ENCODE measurements at regions not wholly inside any gene's neighbourhood (a gene's known extent, or its start where the extent isn't known, plus 50 kb on each side); places are given as distances from the start of the nearest gene placed in this dataset.

DNA sequence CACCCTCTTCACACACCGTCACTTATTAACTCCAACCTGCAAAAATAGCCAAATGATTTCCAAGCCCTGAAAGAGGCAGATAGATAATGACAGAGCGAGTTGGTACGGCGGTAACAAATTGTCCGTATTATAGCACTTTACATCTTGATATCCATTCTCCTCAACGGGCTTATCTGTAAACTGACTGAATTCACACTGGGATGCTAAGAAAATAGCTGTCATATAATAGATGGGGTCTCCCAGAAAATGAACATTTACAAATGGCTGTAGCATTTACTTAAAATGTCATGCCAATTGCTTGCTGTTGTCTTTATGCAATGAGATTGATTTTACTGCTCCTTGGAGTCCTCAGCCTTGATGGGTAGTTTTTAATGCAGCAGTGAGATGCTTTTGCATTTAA lies 225.8 kb upstream of the SDK2 start:
- Histone ChIP-seq H3K4me3 (ENCODE audit: low read depth, low read length) (no peak overlapping the region), H3K9me3 (ENCODE audit: control insufficient read depth, insufficient read depth, low read length) (no peaks in the 10 kb centered on the region), H3K9ac (ENCODE audit: low read depth, low read length) (no peak overlapping the region), H3K36me3 (ENCODE audit: control insufficient read depth, insufficient read depth, low read length) (no peaks in the 10 kb centered on the region), H3K4me1 (ENCODE audit: control insufficient read depth, insufficient read depth, low read length) (no peaks in the 10 kb centered on the region), H3K27ac (ENCODE audit: low read depth, low read length) (no peak overlapping the region), H3K27me3 (ENCODE audit: control insufficient read depth, insufficient read depth, low read length) (no peaks in the 10 kb centered on the region)

DNA sequence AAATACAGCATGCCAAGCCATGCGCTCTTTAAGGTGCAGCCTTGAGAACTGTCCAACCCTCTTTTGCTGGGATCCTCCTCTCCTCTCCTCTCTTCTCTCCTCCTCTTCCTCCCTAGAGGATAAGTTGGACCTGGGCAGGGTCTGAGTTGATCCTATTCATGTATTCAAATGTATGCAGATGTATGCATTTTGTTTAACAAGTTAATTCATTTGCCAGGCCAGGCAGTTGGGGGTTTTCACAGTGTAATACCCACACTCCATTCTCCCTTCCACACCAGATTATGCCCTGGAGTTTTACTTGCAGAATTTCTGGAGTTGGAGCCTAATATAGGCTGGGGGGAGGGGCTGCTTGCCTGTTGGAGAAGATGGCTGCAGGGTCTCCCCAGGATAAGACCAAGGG lies 226.2 kb upstream of the SDK2 start:
- no peaks in the 10 kb centered on the region for H3K27me3 ChIP-seq (ENCODE audit: control insufficient read depth, insufficient read depth, low read length)
- H3K4me1 ChIP-seq (ENCODE audit: control insufficient read depth, insufficient read depth, low read length) = no peaks in the 10 kb centered on the region
- no peaks in the 10 kb centered on the region for H3K36me3 ChIP-seq (ENCODE audit: control insufficient read depth, insufficient read depth, low read length)
- no peaks in the 10 kb centered on the region for H3K9me3 ChIP-seq (ENCODE audit: control insufficient read depth, insufficient read depth, low read length)
- no peak overlapping the region for H3K9ac ChIP-seq (ENCODE audit: low read depth, low read length)
- no peak overlapping the region for H3K4me3 ChIP-seq (ENCODE audit: low read depth, low read length)
- H3K27ac ChIP-seq (ENCODE audit: low read depth, low read length) = no peak overlapping the region

DNA sequence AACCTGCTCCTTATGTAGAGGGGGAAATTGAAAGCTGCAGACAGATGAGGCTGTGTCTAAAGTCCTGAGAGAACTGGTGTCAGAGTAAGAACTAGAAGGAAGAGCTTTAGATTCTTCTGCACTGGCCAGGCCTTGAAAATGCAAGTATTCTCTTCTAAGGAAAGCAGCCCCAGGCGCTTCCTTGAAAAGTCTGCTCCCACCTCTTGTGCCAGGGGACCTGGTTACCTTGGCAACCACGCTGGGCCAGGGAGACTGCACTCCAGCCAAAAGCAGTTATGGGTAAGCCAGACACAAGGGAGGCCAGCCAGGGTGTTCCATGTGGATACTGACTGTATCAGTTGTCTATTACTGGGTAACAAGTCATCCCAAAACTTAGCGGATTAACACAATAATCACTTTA lies 228.6 kb upstream of the SDK2 start:
- Histone ChIP-seq H3K36me3 (ENCODE audit: control insufficient read depth, insufficient read depth, low read length) (no peaks in the 10 kb centered on the region), H3K4me1 (ENCODE audit: control insufficient read depth, insufficient read depth, low read length) (no peaks in the 10 kb centered on the region), H3K9ac (ENCODE audit: low read depth, low read length) (no peak overlapping the region), H3K9me3 (ENCODE audit: control insufficient read depth, insufficient read depth, low read length) (no peaks in the 10 kb centered on the region), H3K27me3 (ENCODE audit: control insufficient read depth, insufficient read depth, low read length) (no peaks in the 10 kb centered on the region), H3K27ac (ENCODE audit: low read depth, low read length) (no peak overlapping the region), H3K4me3 (ENCODE audit: low read depth, low read length) (no peak overlapping the region)

DNA sequence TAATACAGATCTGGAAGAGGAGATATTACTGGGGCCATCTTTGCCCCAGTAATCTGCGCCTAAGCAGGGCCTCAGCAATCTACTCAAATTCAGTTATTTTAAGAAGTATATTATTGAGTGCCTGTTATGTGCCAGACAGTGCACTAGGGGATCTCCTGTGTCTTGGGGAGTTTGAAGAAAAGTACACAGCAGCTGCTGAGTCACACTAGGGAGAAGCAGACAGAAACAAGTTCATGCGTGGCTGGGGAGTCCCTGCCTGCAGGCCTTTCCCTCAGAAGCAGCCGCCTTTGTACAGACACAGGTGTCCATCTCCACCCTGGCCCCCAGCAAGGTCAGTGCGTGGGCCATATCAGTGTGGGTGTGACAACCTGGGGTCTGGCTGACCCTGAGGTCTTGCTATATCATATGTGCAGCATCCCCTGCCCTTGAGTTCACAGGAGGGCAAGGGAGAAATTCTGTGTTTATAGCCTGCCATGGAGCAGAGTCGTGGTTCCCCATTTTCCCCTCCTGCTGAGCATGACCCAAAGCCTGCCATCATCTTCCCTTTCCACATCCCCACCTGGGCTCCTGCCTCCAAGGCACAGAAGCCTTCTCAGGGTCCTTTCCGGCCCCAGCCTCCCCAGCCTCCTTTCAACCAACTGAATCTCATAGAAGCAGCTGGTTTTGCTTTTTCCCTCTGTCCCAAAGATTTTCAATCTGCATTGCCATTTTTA lies 229.9 kb upstream of the SDK2 start:
- no peaks in the 10 kb centered on the region for H3K9me3 ChIP-seq (ENCODE audit: control insufficient read depth, insufficient read depth, low read length)
- no peaks in the 10 kb centered on the region for H3K36me3 ChIP-seq (ENCODE audit: control insufficient read depth, insufficient read depth, low read length)
- H3K4me3 ChIP-seq (ENCODE audit: low read depth, low read length) = no peak overlapping the region
- no peak overlapping the region for H3K9ac ChIP-seq (ENCODE audit: low read depth, low read length)
- H3K27ac ChIP-seq (ENCODE audit: low read depth, low read length) = no peak overlapping the region
- H3K27me3 ChIP-seq (ENCODE audit: control insufficient read depth, insufficient read depth, low read length) = no peaks in the 10 kb centered on the region
- no peaks in the 10 kb centered on the region for H3K4me1 ChIP-seq (ENCODE audit: control insufficient read depth, insufficient read depth, low read length)

DNA sequence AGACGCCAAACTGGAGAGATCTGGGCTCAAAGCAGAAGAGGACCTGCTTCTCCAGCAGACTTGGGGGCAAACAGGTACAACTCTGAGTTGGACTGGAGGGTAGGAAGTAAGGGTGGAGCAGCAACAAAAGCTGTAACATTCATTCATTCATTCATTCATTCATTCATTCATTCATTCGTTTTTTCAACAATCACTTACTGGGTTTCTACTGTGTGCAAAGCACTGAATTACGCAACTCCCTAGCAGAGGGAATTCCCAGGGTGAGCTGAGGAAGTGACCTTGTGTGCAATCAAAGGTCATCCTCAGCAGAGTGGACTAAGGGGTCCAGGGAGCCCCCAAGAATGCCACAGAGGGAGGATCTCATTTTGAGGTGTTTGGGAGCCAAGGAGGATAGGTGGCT lies 231.1 kb upstream of the SDK2 start:
- H3K9ac ChIP-seq (ENCODE audit: low read depth, low read length) = no peak overlapping the region
- H3K4me1 ChIP-seq (ENCODE audit: control insufficient read depth, insufficient read depth, low read length) = no peaks in the 10 kb centered on the region
- no peak overlapping the region for H3K27ac ChIP-seq (ENCODE audit: low read depth, low read length)
- H3K36me3 ChIP-seq (ENCODE audit: control insufficient read depth, insufficient read depth, low read length) = no peaks in the 10 kb centered on the region
- H3K27me3 ChIP-seq (ENCODE audit: control insufficient read depth, insufficient read depth, low read length) = no peaks in the 10 kb centered on the region
- H3K4me3 ChIP-seq (ENCODE audit: low read depth, low read length) = no peak overlapping the region
- H3K9me3 ChIP-seq (ENCODE audit: control insufficient read depth, insufficient read depth, low read length) = no peaks in the 10 kb centered on the region

DNA sequence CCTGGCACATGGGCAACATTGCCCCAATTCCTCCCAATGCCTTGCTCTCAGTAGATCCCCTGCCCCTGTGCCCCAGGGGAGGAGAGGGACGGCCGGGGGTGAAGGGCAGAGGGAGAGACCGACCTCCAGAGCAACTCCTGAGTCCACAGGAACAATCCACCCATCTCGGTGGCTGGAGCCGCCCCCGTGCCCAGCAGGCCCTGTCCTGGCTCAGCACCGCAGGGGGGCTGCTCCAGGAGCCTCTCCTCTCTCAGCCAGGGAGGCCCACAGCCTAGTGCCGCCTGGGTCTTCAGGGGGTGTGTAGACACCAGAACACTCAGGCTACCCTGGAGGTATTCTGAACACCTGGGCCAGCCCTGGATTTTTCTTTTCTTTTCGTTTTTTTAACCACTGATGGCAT lies 233.7 kb upstream of the SDK2 start:
- no peak overlapping the region for H3K27ac ChIP-seq (ENCODE audit: low read depth, low read length)
- no peaks in the 10 kb centered on the region for H3K9me3 ChIP-seq (ENCODE audit: control insufficient read depth, insufficient read depth, low read length)
- H3K4me1 ChIP-seq (ENCODE audit: control insufficient read depth, insufficient read depth, low read length) = no peaks in the 10 kb centered on the region
- no peaks in the 10 kb centered on the region for H3K27me3 ChIP-seq (ENCODE audit: control insufficient read depth, insufficient read depth, low read length)
- H3K4me3 ChIP-seq (ENCODE audit: low read depth, low read length) = no peak overlapping the region
- H3K9ac ChIP-seq (ENCODE audit: low read depth, low read length) = no peak overlapping the region
- H3K36me3 ChIP-seq (ENCODE audit: control insufficient read depth, insufficient read depth, low read length) = no peaks in the 10 kb centered on the region

DNA sequence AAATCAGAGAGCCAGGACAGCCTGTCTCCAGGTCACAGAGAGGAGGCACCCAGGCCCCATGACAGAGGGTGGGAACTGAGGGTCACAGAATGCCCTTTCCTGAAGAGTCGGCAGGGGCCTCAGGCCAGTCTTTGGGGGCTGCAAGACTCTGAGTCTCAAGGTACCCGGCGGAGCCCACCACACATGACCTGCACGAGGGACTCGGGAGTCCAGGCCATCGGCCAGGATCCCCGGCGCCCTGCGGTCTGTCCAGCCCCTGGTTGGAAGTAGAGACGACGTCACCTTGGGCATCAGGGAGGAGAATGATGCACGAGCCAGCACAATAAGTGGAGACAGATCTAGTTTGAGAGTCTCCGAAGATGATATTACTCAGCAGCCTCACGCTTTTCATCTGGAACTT lies 234.7 kb upstream of the SDK2 start:
- no peaks in the 10 kb centered on the region for H3K36me3 ChIP-seq (ENCODE audit: control insufficient read depth, insufficient read depth, low read length)
- H3K27ac ChIP-seq (ENCODE audit: low read depth, low read length) = no peak overlapping the region
- H3K4me1 ChIP-seq (ENCODE audit: control insufficient read depth, insufficient read depth, low read length) = no peaks in the 10 kb centered on the region
- no peak overlapping the region for H3K9ac ChIP-seq (ENCODE audit: low read depth, low read length)
- no peaks in the 10 kb centered on the region for H3K9me3 ChIP-seq (ENCODE audit: control insufficient read depth, insufficient read depth, low read length)
- no peaks in the 10 kb centered on the region for H3K27me3 ChIP-seq (ENCODE audit: control insufficient read depth, insufficient read depth, low read length)
- H3K4me3 ChIP-seq (ENCODE audit: low read depth, low read length) = no peak overlapping the region

DNA sequence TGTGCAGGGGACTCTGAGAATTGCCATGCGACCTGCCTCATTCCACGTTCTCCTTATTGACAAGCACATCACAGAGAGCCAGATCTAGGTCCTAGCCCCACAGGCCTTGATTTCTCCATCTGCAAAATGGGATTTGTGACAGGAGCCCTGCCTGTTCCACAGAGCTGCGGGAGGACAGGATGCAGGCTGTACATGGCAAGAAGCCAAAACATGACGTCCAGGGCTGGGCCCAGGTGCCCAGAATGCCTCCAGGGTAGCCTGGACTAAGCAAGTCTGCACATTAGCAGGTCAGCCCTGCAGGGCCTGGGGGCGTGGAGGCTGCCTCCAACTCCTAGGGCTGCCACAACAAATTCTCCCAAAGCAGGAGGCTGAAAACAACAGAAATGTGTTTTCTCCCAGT lies 235.7 kb upstream of the SDK2 start:
- Histone ChIP-seq H3K27me3 (ENCODE audit: control insufficient read depth, insufficient read depth, low read length) (no peaks in the 10 kb centered on the region), H3K4me3 (ENCODE audit: low read depth, low read length) (no peak overlapping the region), H3K4me1 (ENCODE audit: control insufficient read depth, insufficient read depth, low read length) (no peaks in the 10 kb centered on the region), H3K27ac (ENCODE audit: low read depth, low read length) (no peak overlapping the region), H3K9ac (ENCODE audit: low read depth, low read length) (no peak overlapping the region), H3K9me3 (ENCODE audit: control insufficient read depth, insufficient read depth, low read length) (no peaks in the 10 kb centered on the region), H3K36me3 (ENCODE audit: control insufficient read depth, insufficient read depth, low read length) (no peaks in the 10 kb centered on the region)

DNA sequence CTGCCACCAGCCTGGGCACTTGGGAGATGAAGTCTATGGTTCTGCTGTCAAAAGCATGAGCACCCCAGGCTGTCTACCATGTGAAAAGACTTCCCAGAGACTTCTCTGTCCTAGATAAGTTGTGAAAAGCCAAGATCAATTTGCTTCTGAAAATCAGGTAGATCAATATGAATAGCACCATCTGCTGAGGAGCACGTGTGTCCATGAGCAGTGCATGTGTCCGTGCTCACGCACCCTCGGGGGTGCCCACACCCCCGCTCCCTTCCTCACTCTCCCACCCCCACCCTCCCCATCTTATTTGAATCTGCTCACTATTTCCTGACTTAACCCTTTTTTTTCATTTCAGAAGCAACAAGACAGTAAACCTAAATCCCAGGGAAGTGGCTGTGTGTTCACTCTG lies 238.3 kb upstream of the SDK2 start:
- Histone ChIP-seq H3K9me3 (ENCODE audit: control insufficient read depth, insufficient read depth, low read length) (no peaks in the 10 kb centered on the region), H3K9ac (ENCODE audit: low read depth, low read length) (no peak overlapping the region), H3K27me3 (ENCODE audit: control insufficient read depth, insufficient read depth, low read length) (no peaks in the 10 kb centered on the region), H3K27ac (ENCODE audit: low read depth, low read length) (no peak overlapping the region), H3K4me1 (ENCODE audit: control insufficient read depth, insufficient read depth, low read length) (no peaks in the 10 kb centered on the region), H3K36me3 (ENCODE audit: control insufficient read depth, insufficient read depth, low read length) (no peaks in the 10 kb centered on the region), H3K4me3 (ENCODE audit: low read depth, low read length) (no peak overlapping the region)

DNA sequence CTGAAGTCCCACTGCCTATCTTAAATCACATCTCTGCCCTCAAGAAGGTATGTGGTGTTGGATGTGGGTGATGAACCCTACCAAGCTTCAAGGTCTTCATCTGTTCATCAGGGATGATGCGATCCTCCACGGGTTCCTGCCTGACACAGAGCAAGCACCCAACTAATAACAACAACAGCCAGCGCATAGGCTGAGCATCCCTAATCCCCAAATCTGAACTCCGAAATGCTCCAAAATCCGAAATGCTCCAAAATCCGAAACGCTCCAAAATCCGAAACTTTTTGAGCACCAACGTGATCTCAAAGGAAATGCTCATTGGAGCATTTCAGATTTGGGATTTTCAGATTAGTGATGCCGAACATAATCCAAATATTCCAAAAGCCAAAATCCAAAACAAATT lies 238.9 kb upstream of the SDK2 start:
- Histone ChIP-seq H3K27ac (ENCODE audit: low read depth, low read length) (no peak overlapping the region), H3K36me3 (ENCODE audit: control insufficient read depth, insufficient read depth, low read length) (no peaks in the 10 kb centered on the region), H3K27me3 (ENCODE audit: control insufficient read depth, insufficient read depth, low read length) (no peaks in the 10 kb centered on the region), H3K9ac (ENCODE audit: low read depth, low read length) (no peak overlapping the region), H3K9me3 (ENCODE audit: control insufficient read depth, insufficient read depth, low read length) (no peaks in the 10 kb centered on the region), H3K4me1 (ENCODE audit: control insufficient read depth, insufficient read depth, low read length) (no peaks in the 10 kb centered on the region), H3K4me3 (ENCODE audit: low read depth, low read length) (no peak overlapping the region)

DNA sequence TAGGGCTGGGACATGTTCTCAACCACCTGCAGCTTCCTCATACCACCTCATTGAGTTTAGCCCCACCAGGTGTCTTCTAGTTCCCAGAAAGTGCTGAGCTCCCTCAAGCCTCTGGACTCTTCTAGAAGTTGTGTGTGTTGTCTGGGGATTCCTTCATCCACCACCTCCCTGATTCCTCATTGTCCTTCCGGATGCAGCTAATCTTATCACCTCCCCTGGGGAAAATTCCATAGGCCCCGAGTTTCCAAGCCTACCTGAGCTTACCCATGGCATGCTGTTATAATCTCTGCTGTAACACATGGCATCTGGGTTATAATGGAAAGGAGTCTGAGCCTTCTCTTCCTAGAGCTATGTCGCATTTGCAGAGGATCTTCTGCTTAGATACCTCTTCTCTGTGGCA lies 243.5 kb upstream of the SDK2 start:
- no peak overlapping the region for H3K4me3 ChIP-seq (ENCODE audit: low read depth, low read length)
- no peaks in the 10 kb centered on the region for H3K36me3 ChIP-seq (ENCODE audit: control insufficient read depth, insufficient read depth, low read length)
- no peak overlapping the region for H3K9ac ChIP-seq (ENCODE audit: low read depth, low read length)
- no peak overlapping the region for H3K27ac ChIP-seq (ENCODE audit: low read depth, low read length)
- no peaks in the 10 kb centered on the region for H3K9me3 ChIP-seq (ENCODE audit: control insufficient read depth, insufficient read depth, low read length)
- no peaks in the 10 kb centered on the region for H3K4me1 ChIP-seq (ENCODE audit: control insufficient read depth, insufficient read depth, low read length)
- H3K27me3 ChIP-seq (ENCODE audit: control insufficient read depth, insufficient read depth, low read length) = no peaks in the 10 kb centered on the region

DNA sequence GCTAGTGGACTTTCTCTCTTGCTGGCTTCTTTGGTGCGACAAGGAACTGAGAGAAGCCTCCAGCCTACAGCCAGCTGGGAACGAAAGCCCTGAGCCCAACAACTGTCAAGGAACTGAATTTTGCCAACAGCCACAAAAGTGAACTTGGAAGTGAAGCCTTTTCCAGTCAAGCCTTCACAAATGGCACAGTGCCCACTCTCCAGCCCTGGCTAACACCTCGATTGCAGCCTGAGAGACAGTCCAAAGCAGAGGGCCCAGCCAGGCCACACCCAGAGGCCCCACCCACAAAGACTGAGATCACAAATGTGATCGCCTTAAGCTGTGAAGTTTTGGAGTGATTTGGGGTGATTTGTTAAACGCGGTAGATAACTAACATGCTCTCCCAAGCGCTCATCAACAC lies 244.6 kb upstream of the SDK2 start:
- Histone ChIP-seq H3K36me3 (ENCODE audit: control insufficient read depth, insufficient read depth, low read length) (no peaks in the 10 kb centered on the region), H3K9ac (ENCODE audit: low read depth, low read length) (no peak overlapping the region), H3K27me3 (ENCODE audit: control insufficient read depth, insufficient read depth, low read length) (no peaks in the 10 kb centered on the region; the same call in 1 of the 2 replicates), H3K4me1 (ENCODE audit: control insufficient read depth, insufficient read depth, low read length) (no peaks in the 10 kb centered on the region), H3K9me3 (ENCODE audit: control insufficient read depth, insufficient read depth, low read length) (no peaks in the 10 kb centered on the region), H3K4me3 (ENCODE audit: low read depth, low read length) (no peak overlapping the region), H3K27ac (ENCODE audit: low read depth, low read length) (no peak overlapping the region)
